ENCODE measurements at regions not wholly inside any gene's neighbourhood (a gene's known extent, or its start where the extent isn't known, plus 50 kb on each side); places are given as distances from the start of the nearest gene placed in this dataset.

GRCh38 chr1:98034505-98034904 is 113.7 kb upstream of the DPYD start:
- no peak for TF ChIP-seq CTCF (IDR thresholded peaks at IDR 0.05; ENCODE audit: extremely low read depth, insufficient read depth, missing control alignments)
- in situ Hi-C loops (cut with MboI; ENCODE audit: low pct_unique_long_range_greater_than_20kb, low sequenced_read_pairs, unreplicated experiment) = no loop called here
- DNase-seq (ENCODE audit: low spot score) = no peak

GRCh38 chr1:98032958-98033357 is 112.1 kb upstream of the DPYD start:
- DNase-seq (ENCODE audit: low spot score) = no peak
- TF ChIP-seq CTCF (IDR thresholded peaks at IDR 0.05; ENCODE audit: extremely low read depth, insufficient read depth, missing control alignments) = no peak
- in situ Hi-C loops (cut with MboI; ENCODE audit: low pct_unique_long_range_greater_than_20kb, low sequenced_read_pairs, unreplicated experiment) = no loop called here

GRCh38 chr1:98030976-98031375 is 110.1 kb upstream of the DPYD start:
- no peak for DNase-seq (ENCODE audit: low spot score)
- TF ChIP-seq CTCF (IDR thresholded peaks at IDR 0.05; ENCODE audit: extremely low read depth, insufficient read depth, missing control alignments) = no peak
- in situ Hi-C loops (cut with MboI; ENCODE audit: low pct_unique_long_range_greater_than_20kb, low sequenced_read_pairs, unreplicated experiment) = no loop called here

- in situ Hi-C loops (cut with MboI; ENCODE audit: low pct_unique_long_range_greater_than_20kb, low sequenced_read_pairs, unreplicated experiment) = no loop called here
- DNase-seq (ENCODE audit: low spot score) = no peak
- no peak for TF ChIP-seq CTCF (IDR thresholded peaks at IDR 0.05; ENCODE audit: extremely low read depth, insufficient read depth, missing control alignments)
These were observed 109.6 kb upstream of the DPYD start for GRCh38 chr1:98030483-98030882.

- in situ Hi-C loops (cut with MboI; ENCODE audit: low pct_unique_long_range_greater_than_20kb, low sequenced_read_pairs, unreplicated experiment) = no loop called here
- no peak for DNase-seq (ENCODE audit: low spot score)
- TF ChIP-seq CTCF (IDR thresholded peaks at IDR 0.05; ENCODE audit: extremely low read depth, insufficient read depth, missing control alignments) = no peak
These were observed 108.0 kb upstream of the DPYD start for GRCh38 chr1:98028800-98029199.

GRCh38 chr1:98027103-98027705 is 106.4 kb upstream of the DPYD start:
- no peak for DNase-seq (ENCODE audit: low spot score)
- in situ Hi-C loops (cut with MboI; ENCODE audit: low pct_unique_long_range_greater_than_20kb, low sequenced_read_pairs, unreplicated experiment) = no loop called here
- no peak for TF ChIP-seq CTCF (IDR thresholded peaks at IDR 0.05; ENCODE audit: extremely low read depth, insufficient read depth, missing control alignments)

GRCh38 chr1:98025858-98026257 is 105.0 kb upstream of the DPYD start:
- TF ChIP-seq CTCF (IDR thresholded peaks at IDR 0.05; ENCODE audit: extremely low read depth, insufficient read depth, missing control alignments) = no peak
- DNase-seq (ENCODE audit: low spot score) = no peak
- in situ Hi-C loops (cut with MboI; ENCODE audit: low pct_unique_long_range_greater_than_20kb, low sequenced_read_pairs, unreplicated experiment) = no loop called here
